Astrocyte of the spinal cord (primary cell): ENCODE measurements at regions not wholly inside any gene's neighbourhood (a gene's known extent, or its start where the extent isn't known, plus 50 kb on each side); places are given as distances from the start of the nearest gene placed in this dataset.

Experiments
- DNase-seq: peaks from one replicate; pipeline ENCODE4 v3.0.0; 2011; ENCODE audit warnings: low read depth, low spot score
- H3K4me3 ChIP-seq: 2 replicates; pipeline ENCODE4 v1.5.1; 2011; ENCODE audit warnings: low read depth, mild to moderate bottlenecking, low read length, moderate library complexity
- CTCF ChIP-seq: IDR thresholded peaks from 2 replicates; pipeline ENCODE4 v1.5.1; 2012; ENCODE audit warnings: low read depth, mild to moderate bottlenecking, low read length, inconsistent platforms
- in situ Hi-C: cut with HindIII; loops from 2 replicates; pipeline ENCODE4 v1.10.0; 2017; ENCODE audit warnings: low sequenced_read_pairs

- no peak for DNase-seq
- H3K4me3 ChIP-seq, result no peak overlapping the region
- no peak for TF ChIP-seq CTCF
- in situ Hi-C loops, result no loop called here
These were observed 110.5 kb downstream of the JCAD start for GRCh38 chr10:29948881-29949355.

GRCh38 chr10:29947701-29948060, 111.7 kb downstream of the JCAD start:
- no peak for DNase-seq
- no peak overlapping the region for H3K4me3 ChIP-seq
- in situ Hi-C loops, result no loop called here
- peak; percentile 17 for TF ChIP-seq CTCF

- peak; percentile 95 for DNase-seq
- no peak for TF ChIP-seq CTCF
- H3K4me3 ChIP-seq, result no peak overlapping the region
- in situ Hi-C loops, result no loop called here
These were observed 112.3 kb downstream of the JCAD start for GRCh38 chr10:29946953-29947700.

- no peak overlapping the region for H3K4me3 ChIP-seq
- no peak for TF ChIP-seq CTCF
- in situ Hi-C loops, result no loop called here
- no peak for DNase-seq
These were observed 112.8 kb downstream of the JCAD start for GRCh38 chr10:29946614-29946952.

- in situ Hi-C loops, result no loop called here
- no peak for TF ChIP-seq CTCF
- DNase-seq, result no peak
- no peak overlapping the region for H3K4me3 ChIP-seq
These were observed 117.9 kb downstream of the JCAD start for GRCh38 chr10:29941476-29941875.

GRCh38 chr10:29932991-29933390, 126.4 kb downstream of the JCAD start:
- DNase-seq, result no peak
- in situ Hi-C loops, result no loop called here
- TF ChIP-seq CTCF, result no peak
- no peak overlapping the region for H3K4me3 ChIP-seq
